Right cardiac atrium (tissue), 5 donors: ENCODE measurements at regions not wholly inside any gene's neighbourhood (a gene's known extent, or its start where the extent isn't known, plus 50 kb on each side); places are given as distances from the start of the nearest gene placed in this dataset.

Experiments
- ATAC-seq, 2 donors: fragments of 200-7000 bp; cut with Tn5 transposase; one replicate each; pipeline versions ENCODE4 v1.8.0 to v1.9.1; 2020; ENCODE audit warnings: moderate library complexity in 2 of 2, mild to moderate bottlenecking in 1 of 2
- DNase-seq, 3 donors: peaks; one replicate each; pipeline ENCODE4 v3.0.0-alpha.2; 2020
- H3K27ac ChIP-seq: one replicate; pipeline ENCODE4 v1.5.1; 2013; ENCODE audit warnings: mild to moderate bottlenecking, low read length, control low read depth, moderate library complexity
- H3K27me3 ChIP-seq: one replicate; pipeline ENCODE4 v1.6.1; 2013; ENCODE audit not compliant: control insufficient read depth, insufficient read depth
- H3K4me1 ChIP-seq: one replicate; pipeline ENCODE4 v1.6.1; 2013; ENCODE audit warnings: low read length; ENCODE audit not compliant: control insufficient read depth, insufficient read depth
- H3K4me3 ChIP-seq: one replicate; pipeline ENCODE4 v1.5.1; 2013; ENCODE audit warnings: low read length, control low read depth
- H3K9me3 ChIP-seq: one replicate; pipeline ENCODE4 v1.6.1; 2013; ENCODE audit warnings: low read length; ENCODE audit not compliant: control insufficient read depth
- WGBS: extraction: QIAGEN DNeasy Blood & Tissue Kit; methylation state at CpG from one replicate; pipeline ENCODE4 v1.1.7; 2013; 5-methylcytosine and 5-hydroxymethylcytosine counted together
- intact Hi-C, 4 donors: fragments of 100-400 bp; cut with DNase I; formaldehyde crosslinking; loops; one replicate each; pipeline versions ENCODE4 v1.11.0 to v1.14.0; 2022 to 2023
- donor health status: healthy with polysubstance abuse.
- donor health status: DM: no; HTN: yes; CAD: no.
- donor health status: DM: no; HTN: no; CAD: no.
- donor health status: DM: no; HTN: yes; CAD: no; lungs with severe emphysema.
- donor health status: DM: yes; HTN: yes; CAD: no.

DNA sequence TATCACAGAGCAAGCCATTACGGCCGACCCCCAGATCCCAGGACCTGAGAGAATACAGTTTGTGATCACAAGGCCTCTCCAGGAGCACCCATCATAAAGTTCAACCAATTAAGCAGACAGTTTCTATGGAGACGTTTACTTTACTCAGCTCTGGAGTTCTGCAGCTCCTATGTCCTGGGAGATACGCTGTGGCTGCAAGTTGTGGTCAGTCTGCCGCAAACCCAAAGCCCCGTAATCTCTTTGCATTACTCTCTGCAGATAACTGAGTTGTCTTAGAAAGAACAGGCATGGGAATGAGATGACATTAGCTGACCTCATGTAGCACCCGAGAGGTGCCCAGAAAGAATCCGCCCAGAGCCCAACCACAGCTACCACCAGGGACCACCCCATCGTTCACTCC, 305.1 kb downstream of the FGFR2 start:
- Histone ChIP-seq H3K4me1 (no peaks in the 10 kb centered on the region), H3K4me3 (no peak overlapping the region), H3K27ac (no peak overlapping the region), H3K9me3 (no peaks in the 10 kb centered on the region), H3K27me3 (no peaks in the 10 kb centered on the region)
- ATAC-seq: peak in 1 of 2 donors; percentile 4
- no peak for DNase-seq
- intact Hi-C loops: no loop called here
- 47% methylated on average over 9 of the region's 9 CpGs for WGBS

DNA sequence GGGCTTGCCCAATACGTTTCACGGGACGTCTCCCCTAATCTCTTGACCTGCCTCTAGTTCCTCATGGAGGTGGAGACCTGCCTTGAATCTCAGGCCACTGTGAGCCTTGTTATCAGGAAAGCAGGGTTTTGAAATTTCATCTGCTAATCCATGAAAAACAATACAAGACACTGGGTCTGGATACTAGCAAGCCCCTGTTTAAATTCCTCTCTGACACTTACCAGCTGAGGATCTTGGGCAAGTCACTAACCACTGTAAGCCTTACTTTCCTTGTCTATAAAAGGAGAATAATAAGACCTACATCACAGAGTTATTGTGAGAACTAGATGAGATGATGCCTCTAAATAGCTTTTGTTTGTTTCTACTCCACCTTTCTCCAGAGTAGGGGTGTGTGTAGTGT, 303.6 kb downstream of the FGFR2 start:
- Histone ChIP-seq H3K9me3 (no peaks in the 10 kb centered on the region), H3K4me1 (no peaks in the 10 kb centered on the region), H3K27me3 (no peaks in the 10 kb centered on the region), H3K4me3 (no peak overlapping the region), H3K27ac (no peak overlapping the region)
- intact Hi-C loops: no loop called here
- 57% methylated on average over 3 of the region's 3 CpGs for WGBS
- DNase-seq (no peak), ATAC-seq (no peak)

- DNase-seq (no peak), ATAC-seq (peak in 1 of 2 donors; percentile 59)
- WGBS: 44% methylated on average over 2 of the region's 2 CpGs
- H3K27ac ChIP-seq: no peak overlapping the region
- H3K9me3 ChIP-seq: no peaks in the 10 kb centered on the region
- intact Hi-C loops: no loop called here
- no peaks in the 10 kb centered on the region for H3K4me1 ChIP-seq
- no peak overlapping the region for H3K4me3 ChIP-seq
- no peaks in the 10 kb centered on the region for H3K27me3 ChIP-seq
These were observed 301.9 kb downstream of the FGFR2 start for GRCh38 chr10:121296378-121296777.

- 32% methylated on average over 2 of the region's 2 CpGs for WGBS
- DNase-seq (peak in 1 of 3 donors; percentile 57), ATAC-seq (peak in 1 of 2 donors; percentile 45)
- Histone ChIP-seq H3K27me3 (no peaks in the 10 kb centered on the region), H3K27ac (no peak overlapping the region), H3K4me1 (no peaks in the 10 kb centered on the region), H3K9me3 (no peaks in the 10 kb centered on the region), H3K4me3 (no peak overlapping the region)
- intact Hi-C loops: no loop called here
These were observed 301.2 kb downstream of the FGFR2 start for GRCh38 chr10:121296881-121297585.

DNA sequence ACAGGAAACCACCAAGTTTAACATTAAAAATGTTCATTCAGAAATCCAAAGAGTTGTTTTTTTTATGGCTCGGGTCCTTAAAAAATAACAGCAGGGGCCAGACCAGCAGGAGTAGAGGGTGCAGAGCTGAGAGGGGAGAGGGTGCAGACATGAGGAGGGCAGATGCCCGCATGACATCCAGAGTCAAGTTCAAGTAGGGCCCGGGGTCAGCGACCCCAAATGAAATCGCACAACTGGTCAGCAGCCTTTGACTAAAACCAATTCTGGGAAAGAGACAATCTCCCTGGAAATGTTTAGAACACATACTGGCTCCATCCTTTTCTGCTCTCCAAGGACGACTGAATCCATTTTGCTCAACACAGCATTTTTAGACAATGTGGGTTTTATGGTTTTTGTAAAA, 297.5 kb downstream of the FGFR2 start:
- H3K4me1 ChIP-seq: no peaks in the 10 kb centered on the region
- DNase-seq: no peak
- H3K4me3 ChIP-seq: no peak overlapping the region
- ATAC-seq: no peak
- no peaks in the 10 kb centered on the region for H3K9me3 ChIP-seq
- no peaks in the 10 kb centered on the region for H3K27me3 ChIP-seq
- H3K27ac ChIP-seq: no peak overlapping the region
- intact Hi-C loops: no loop called here
- WGBS: 85% methylated on average over 6 of the region's 6 CpGs

GRCh38 chr10:121302541-121303180, 295.6 kb downstream of the FGFR2 start:
- H3K4me3 ChIP-seq: no peak overlapping the region
- no peaks in the 10 kb centered on the region for H3K27me3 ChIP-seq
- no peaks in the 10 kb centered on the region for H3K4me1 ChIP-seq
- no peak overlapping the region for H3K27ac ChIP-seq
- no peak for ATAC-seq
- H3K9me3 ChIP-seq: no peaks in the 10 kb centered on the region
- DNase-seq: no peak
- intact Hi-C loops: no loop called here
- WGBS: 84% methylated on average over 7 of the region's 7 CpGs

- WGBS: 80% methylated on average over 10 of the region's 10 CpGs
- H3K27me3 ChIP-seq: no peaks in the 10 kb centered on the region
- H3K27ac ChIP-seq: no peak overlapping the region
- no peaks in the 10 kb centered on the region for H3K9me3 ChIP-seq
- intact Hi-C loops: no loop called here
- ATAC-seq (no peak), DNase-seq (no peak)
- no peak overlapping the region for H3K4me3 ChIP-seq
- no peaks in the 10 kb centered on the region for H3K4me1 ChIP-seq
These were observed 294.9 kb downstream of the FGFR2 start for GRCh38 chr10:121303287-121303890.

DNA sequence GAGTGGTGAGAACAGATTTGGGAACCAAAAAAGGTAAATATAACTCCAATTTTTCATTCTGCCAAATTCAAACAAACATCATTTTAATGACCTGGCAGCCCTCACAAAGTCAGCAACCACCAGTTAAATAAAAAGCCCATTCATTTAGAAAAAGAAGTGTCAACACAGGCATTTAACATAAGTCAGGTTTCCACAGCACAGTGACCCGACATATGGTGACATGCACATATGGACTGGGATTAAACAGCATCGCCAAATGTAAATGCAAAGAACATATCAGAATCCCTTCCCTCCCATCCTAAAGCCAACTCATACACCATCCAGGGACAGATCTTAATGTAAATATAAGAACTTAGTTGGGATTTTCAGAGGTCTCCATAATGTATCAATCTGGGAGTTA, 293.2 kb downstream of the FGFR2 start:
- Histone ChIP-seq H3K27me3 (no peaks in the 10 kb centered on the region), H3K27ac (no peak overlapping the region), H3K9me3 (no peaks in the 10 kb centered on the region), H3K4me3 (no peak overlapping the region), H3K4me1 (no peaks in the 10 kb centered on the region)
- DNase-seq (no peak), ATAC-seq (no peak)
- intact Hi-C loops: no loop called here
- WGBS: 83% methylated on average over 2 of the region's 2 CpGs

DNA sequence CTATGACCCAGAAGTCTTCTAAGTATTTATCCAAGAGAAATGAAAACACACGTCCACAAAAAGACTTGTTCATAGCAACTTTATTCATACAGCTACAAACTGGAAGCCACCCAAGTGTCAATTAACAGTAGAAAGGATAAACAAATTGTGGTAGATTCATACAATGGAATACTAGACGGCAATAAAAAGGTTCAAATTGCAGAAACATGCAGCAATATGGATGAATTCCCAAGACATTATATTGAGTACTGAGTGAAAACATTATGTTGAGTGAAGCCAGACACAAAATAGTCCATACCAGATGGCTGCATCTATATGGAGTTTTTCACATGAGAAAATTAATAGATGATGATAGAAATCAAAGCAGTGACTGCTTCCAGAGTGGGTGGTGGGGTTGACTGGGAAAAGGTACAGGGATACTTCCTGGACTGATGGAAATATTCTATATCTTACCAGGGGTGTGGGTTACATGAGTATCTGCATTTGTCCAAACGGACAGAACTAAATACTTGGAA, 292.0 kb downstream of the FGFR2 start:
- intact Hi-C loops: no loop called here
- DNase-seq (no peak), ATAC-seq (no peak)
- Histone ChIP-seq H3K27me3 (no peaks in the 10 kb centered on the region), H3K4me1 (no peaks in the 10 kb centered on the region), H3K27ac (no peak overlapping the region), H3K9me3 (no peaks in the 10 kb centered on the region), H3K4me3 (no peak overlapping the region)
- 62% methylated on average over 3 of the region's 3 CpGs for WGBS

DNA sequence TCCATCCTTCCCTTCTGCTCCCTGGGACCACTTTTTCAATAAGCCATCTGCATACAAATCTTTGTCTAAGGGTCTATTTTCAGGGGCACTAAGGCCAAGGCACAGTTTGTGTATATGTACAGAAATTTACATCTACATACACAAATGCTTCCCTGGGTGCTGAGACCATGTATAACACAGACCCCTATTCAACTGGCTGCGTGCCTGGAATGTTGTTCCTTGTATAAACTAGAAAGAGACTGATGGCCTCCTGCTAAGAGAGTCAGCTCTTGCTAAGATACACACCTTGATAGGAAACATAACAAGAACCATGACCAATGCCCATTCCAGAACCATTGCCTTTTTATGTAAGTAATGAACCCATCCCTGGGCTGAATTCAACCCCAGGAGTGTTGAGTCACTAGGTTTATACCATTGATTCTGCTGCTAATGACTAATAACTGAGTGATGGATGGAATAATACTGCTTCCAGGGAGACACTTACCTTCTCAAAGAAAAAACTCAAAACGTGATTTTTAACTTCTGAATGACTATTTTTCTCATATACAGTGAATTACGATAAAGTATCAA, 290.7 kb downstream of the FGFR2 start:
- no peak for DNase-seq
- Histone ChIP-seq H3K27ac (no peak overlapping the region), H3K4me1 (no peaks in the 10 kb centered on the region), H3K9me3 (no peaks in the 10 kb centered on the region), H3K4me3 (no peak overlapping the region), H3K27me3 (no peaks in the 10 kb centered on the region)
- WGBS: 87% methylated on average over 3 of the region's 3 CpGs
- intact Hi-C loops: no loop called here
- no peak for ATAC-seq

GRCh38 chr10:121308020-121308419, 290.2 kb downstream of the FGFR2 start:
- intact Hi-C loops: no loop called here
- Histone ChIP-seq H3K27ac (no peak overlapping the region), H3K27me3 (no peaks in the 10 kb centered on the region), H3K4me1 (no peaks in the 10 kb centered on the region), H3K9me3 (no peaks in the 10 kb centered on the region), H3K4me3 (no peak overlapping the region)
- WGBS: 89% methylated on average over 1 of the region's 1 CpG
- ATAC-seq: no peak
- no peak for DNase-seq
